ENCODE measurements at regions not wholly inside any gene's neighbourhood (a gene's known extent, or its start where the extent isn't known, plus 50 kb on each side); places are given as distances from the start of the nearest gene placed in this dataset.

DNA sequence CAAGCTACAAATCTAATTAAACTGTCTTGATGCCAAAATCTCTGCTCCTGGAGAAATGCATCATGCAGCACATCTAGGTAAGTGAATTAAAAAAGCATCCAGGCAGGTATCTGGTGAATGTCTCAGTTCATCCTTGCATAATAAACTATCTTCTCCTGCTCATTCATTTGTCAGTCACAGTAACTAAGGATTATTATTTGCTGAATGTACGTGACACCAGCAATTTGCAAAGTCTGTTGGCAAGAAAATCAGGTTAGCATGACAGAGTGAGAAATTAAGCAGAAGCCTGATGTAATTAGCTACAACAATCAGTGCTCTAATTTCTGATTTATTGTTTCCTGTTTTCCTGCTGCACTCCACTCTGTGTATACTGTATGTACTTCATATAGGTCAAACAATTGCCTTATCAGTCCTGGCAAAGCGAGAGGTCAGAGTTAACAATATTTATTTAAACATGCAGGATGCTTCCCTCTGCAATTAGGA, 213.6 kb downstream of the FBXO8 start:
- Histone ChIP-seq H3K4me1 (no peaks in the 10 kb centered on the region), H3K4me3 (no peak overlapping the region), H3K36me3 (no peaks in the 10 kb centered on the region), H3K9me3 (no peaks in the 10 kb centered on the region), H3K27ac (no peak overlapping the region), H3K27me3 (no peaks in the 10 kb centered on the region)
- DNase-seq (no peak), ATAC-seq (no peak)
- TF ChIP-seq, protein P1, sequence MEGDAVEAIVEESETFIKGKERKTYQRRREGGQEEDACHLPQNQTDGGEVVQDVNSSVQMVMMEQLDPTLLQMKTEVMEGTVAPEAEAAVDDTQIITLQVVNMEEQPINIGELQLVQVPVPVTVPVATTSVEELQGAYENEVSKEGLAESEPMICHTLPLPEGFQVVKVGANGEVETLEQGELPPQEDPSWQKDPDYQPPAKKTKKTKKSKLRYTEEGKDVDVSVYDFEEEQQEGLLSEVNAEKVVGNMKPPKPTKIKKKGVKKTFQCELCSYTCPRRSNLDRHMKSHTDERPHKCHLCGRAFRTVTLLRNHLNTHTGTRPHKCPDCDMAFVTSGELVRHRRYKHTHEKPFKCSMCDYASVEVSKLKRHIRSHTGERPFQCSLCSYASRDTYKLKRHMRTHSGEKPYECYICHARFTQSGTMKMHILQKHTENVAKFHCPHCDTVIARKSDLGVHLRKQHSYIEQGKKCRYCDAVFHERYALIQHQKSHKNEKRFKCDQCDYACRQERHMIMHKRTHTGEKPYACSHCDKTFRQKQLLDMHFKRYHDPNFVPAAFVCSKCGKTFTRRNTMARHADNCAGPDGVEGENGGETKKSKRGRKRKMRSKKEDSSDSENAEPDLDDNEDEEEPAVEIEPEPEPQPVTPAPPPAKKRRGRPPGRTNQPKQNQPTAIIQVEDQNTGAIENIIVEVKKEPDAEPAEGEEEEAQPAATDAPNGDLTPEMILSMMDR (IDR thresholded peaks at IDR 0.05), result no peak
- intact Hi-C loops (cut with DNase I), result no loop called here

DNA sequence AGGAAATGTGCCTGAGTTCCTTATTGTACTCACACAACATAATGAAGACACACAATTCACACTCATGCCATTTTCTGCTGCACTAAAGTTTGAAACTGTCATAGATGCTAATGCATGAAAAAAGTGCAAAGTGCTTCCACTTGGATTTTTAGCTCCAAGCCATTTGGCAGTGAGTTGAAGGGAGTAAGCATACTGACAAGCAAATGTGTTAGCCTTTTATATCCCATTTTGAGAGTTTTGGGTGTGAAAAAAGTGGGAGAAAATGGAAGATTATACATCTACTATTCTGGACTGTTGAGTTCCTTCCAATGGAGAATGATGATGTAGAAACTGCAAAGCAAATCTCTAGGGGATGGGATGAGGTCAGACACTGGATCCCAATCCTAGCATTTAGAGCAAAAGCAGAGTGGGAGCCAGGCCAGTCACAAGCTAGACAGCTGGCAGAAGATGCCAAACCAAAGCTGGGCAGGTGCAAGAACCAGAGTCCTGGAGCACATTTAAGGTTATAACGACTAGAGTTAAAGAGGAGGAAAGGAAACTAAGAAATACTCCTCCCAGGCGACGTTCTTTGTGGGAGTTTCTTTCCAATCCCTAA, 216.8 kb downstream of the FBXO8 start:
- TF ChIP-seq, protein P1 (IDR thresholded peaks at IDR 0.05), result no peak
- Histone ChIP-seq H3K4me3 (no peak overlapping the region), H3K4me1 (no peaks in the 10 kb centered on the region), H3K27ac (no peak overlapping the region), H3K9me3 (no peaks in the 10 kb centered on the region), H3K36me3 (no peaks in the 10 kb centered on the region), H3K27me3 (no peaks in the 10 kb centered on the region)
- intact Hi-C loops (cut with DNase I), result no loop called here
- DNase-seq (no peak), ATAC-seq (no peak)

DNA sequence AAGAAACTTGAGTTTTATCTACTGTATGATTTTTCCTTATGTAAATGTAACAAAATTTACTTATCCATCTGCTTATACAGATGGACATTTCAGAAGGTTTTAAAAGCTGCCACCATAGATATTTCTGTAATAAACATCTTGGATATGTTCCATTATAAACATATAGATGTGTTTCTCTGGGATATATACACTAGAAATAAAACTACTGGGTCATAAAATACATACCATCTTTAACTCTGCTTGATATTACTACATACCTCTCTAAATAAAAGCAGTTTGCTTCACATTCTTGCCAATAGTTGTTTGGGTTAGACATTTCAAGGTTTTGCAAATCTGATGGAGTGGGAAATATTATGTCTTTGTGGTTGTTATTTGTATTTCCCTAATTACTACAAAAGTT, 220.6 kb downstream of the FBXO8 start:
- DNase-seq (no peak), ATAC-seq (no peak)
- Histone ChIP-seq H3K4me1 (no peaks in the 10 kb centered on the region), H3K27ac (no peak overlapping the region), H3K4me3 (no peak overlapping the region), H3K9me3 (no peaks in the 10 kb centered on the region), H3K36me3 (no peaks in the 10 kb centered on the region), H3K27me3 (no peaks in the 10 kb centered on the region)
- TF ChIP-seq, protein P1 (IDR thresholded peaks at IDR 0.05), result no peak
- intact Hi-C loops (cut with DNase I), result no loop called here

DNA sequence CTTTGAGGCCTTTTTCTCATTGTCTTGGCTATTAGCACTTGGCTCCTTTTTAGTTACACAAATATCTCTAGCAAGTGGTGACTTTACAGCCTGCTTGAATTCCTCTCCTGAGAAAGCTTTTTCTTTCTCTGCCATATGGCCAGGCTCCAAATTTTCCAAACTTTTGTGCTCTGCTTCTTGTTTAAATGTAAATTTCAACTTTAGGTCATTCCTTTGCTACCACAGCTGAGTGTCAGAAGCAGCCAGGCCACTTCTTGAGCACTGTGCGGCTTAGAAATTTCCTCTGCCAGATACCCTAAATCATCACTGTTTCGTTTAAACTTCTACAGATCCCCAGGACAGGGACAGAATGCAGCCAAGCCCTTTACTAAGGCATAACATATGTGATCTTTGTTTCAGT, 222.4 kb downstream of the FBXO8 start:
- Histone ChIP-seq H3K4me3 (no peak overlapping the region), H3K27me3 (no peaks in the 10 kb centered on the region), H3K36me3 (no peaks in the 10 kb centered on the region), H3K9me3 (no peaks in the 10 kb centered on the region), H3K4me1 (no peaks in the 10 kb centered on the region), H3K27ac (no peak overlapping the region)
- TF ChIP-seq, protein P1 (IDR thresholded peaks at IDR 0.05), result no peak
- ATAC-seq (no peak), DNase-seq (no peak)
- intact Hi-C loops (cut with DNase I), result no loop called here

DNA sequence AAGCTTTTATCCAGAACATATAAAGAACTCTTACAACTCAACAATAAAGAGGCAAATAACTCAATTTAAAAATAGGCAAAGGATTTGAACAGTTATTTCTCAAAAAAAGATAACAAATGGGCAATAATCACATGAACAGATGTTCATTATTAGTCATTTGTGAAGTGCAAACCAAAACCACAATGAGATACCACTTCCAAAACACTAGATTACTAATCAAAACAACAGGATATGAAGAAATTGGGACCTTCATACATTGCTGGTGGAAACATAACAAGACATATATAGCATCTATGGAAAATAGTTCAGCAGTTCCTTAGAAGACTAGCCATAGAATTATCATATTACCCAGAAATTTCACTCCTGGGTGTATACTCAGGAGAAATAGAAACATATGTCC, 224.6 kb downstream of the FBXO8 start:
- H3K36me3 ChIP-seq, result no peaks in the 10 kb centered on the region
- no peak for ATAC-seq
- TF ChIP-seq, protein P1 (IDR thresholded peaks at IDR 0.05), result no peak
- H3K9me3 ChIP-seq, result no peaks in the 10 kb centered on the region
- no peaks in the 10 kb centered on the region for H3K4me1 ChIP-seq
- intact Hi-C loops (cut with DNase I), result no loop called here
- no peaks in the 10 kb centered on the region for H3K27me3 ChIP-seq
- H3K4me3 ChIP-seq, result no peak overlapping the region
- no peak overlapping the region for H3K27ac ChIP-seq
- no peak for DNase-seq

DNA sequence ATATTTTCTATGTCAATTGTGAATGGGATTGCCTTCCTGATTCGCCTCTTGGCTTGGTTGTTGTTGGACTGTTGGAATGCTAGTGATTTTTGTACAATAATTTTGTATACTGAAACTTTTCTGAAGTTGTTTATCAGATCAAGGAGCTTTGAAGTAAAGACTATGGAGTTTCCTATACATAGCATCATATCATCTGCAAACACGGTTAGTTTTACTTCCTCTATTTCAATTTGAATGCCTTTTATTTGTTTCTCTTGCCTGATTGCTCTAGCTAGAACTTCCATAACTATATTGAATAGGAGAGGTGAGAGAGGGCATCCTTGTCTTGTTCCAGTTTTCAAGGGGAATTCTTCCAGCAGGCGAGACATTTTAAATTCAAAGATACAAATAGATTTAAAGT, 226.5 kb downstream of the FBXO8 start:
- Histone ChIP-seq H3K9me3 (no peaks in the 10 kb centered on the region), H3K36me3 (no peaks in the 10 kb centered on the region), H3K27me3 (no peaks in the 10 kb centered on the region), H3K4me3 (no peak overlapping the region), H3K4me1 (no peaks in the 10 kb centered on the region), H3K27ac (no peak overlapping the region)
- DNase-seq (no peak), ATAC-seq (no peak)
- intact Hi-C loops (cut with DNase I), result no loop called here
- TF ChIP-seq, protein P1 (IDR thresholded peaks at IDR 0.05), result no peak
